PC-3 (cell line): ENCODE measurements at regions not wholly inside any gene's neighbourhood (a gene's known extent, or its start where the extent isn't known, plus 50 kb on each side); places are given as distances from the start of the nearest gene placed in this dataset.

Source experiments
- ATAC-seq: fragments of 200-7000 bp; cut with Tn5 transposase; 2 replicates; pipeline ENCODE4 v1.9.1; 2020; ENCODE audit warnings: mild to moderate bottlenecking, moderate library complexity
- BruUV-seq: library from RNA; stranded (reverse); fragments of 400-500 nt; replicated peaks from 2 replicates; lab custom pipeline; 2021; lab: Mats Ljungman, UMichigan
- CTCF ChIA-PET: fragments of 300-600 bp; sonication (Branson Sonifier 250); formaldehyde crosslinking; loops from one replicate; lab custom pipeline; 2022; ENCODE audit warnings: antibody characterized with exemption; lab: Charles Lee
- POLR2A ChIA-PET: fragments of 300-600 bp; sonication (Branson Sonifier 250); formaldehyde crosslinking; loops from one replicate; lab custom pipeline; 2022; ENCODE audit warnings: antibody characterized with exemption; ENCODE audit not compliant: unreplicated experiment; lab: Charles Lee
- DNase-seq: peaks from one replicate; pipeline ENCODE4 v3.0.0-alpha.2; 2015
- H2AFZ ChIP-seq: fragments of 300-600 bp; sonication (generic); 2 replicates; pipeline ENCODE4 v1.6.0; 2016; ENCODE audit warnings: antibody characterized with exemption, low read length
- H3F3A ChIP-seq: fragments of 300-600 bp; sonication (generic); one replicate; pipeline ENCODE4 v1.6.0; 2017; ENCODE audit warnings: antibody characterized with exemption, low read length, control low read depth, mild to moderate bottlenecking; ENCODE audit not compliant: unreplicated experiment
- H3K27ac ChIP-seq: fragments of 300-600 bp; sonication (generic); 2 replicates; pipeline ENCODE4 v1.5.1; 2016; ENCODE audit warnings: mild to moderate bottlenecking, low read length
- H3K27me3 ChIP-seq: fragments of 300-600 bp; sonication (generic); 2 replicates; pipeline ENCODE4 v1.6.1; 2016; ENCODE audit warnings: low read length, mixed read lengths
- H3K36me3 ChIP-seq: fragments of 300-600 bp; sonication (generic); 2 replicates; pipeline ENCODE4 v1.6.1; 2016; ENCODE audit warnings: low read depth, mixed run types, low read length, mixed read lengths
- H3K4me1 ChIP-seq: fragments of 300-600 bp; sonication (generic); 2 replicates; pipeline ENCODE4 v1.5.1; 2016; ENCODE audit warnings: low read length; ENCODE audit not compliant: insufficient read depth
- H3K4me2 ChIP-seq: fragments of 300-600 bp; sonication (generic); 2 replicates; pipeline ENCODE4 v1.6.0; 2016; ENCODE audit warnings: low read length
- H3K4me3 ChIP-seq: fragments of 300-600 bp; sonication (generic); 2 replicates; pipeline ENCODE4 v1.5.1; 2016; ENCODE audit warnings: mild to moderate bottlenecking, low read length, mixed read lengths
- H3K79me2 ChIP-seq: fragments of 300-600 bp; sonication (generic); 2 replicates; pipeline ENCODE4 v1.6.1; 2017; ENCODE audit warnings: low read length, mixed read lengths
- H3K9ac ChIP-seq: fragments of 300-600 bp; sonication (generic); 2 replicates; pipeline ENCODE4 v1.6.0; 2016; ENCODE audit warnings: mild to moderate bottlenecking, low read length
- H3K9me2 ChIP-seq: fragments of 300-600 bp; sonication (generic); replicated peaks from 2 replicates; pipeline ENCODE4 v1.6.1; 2016; ENCODE audit warnings: mixed run types, low read length, mixed read lengths
- H3K9me3 ChIP-seq: fragments of 300-600 bp; sonication (generic); 2 replicates; pipeline ENCODE4 v1.6.1; 2016; ENCODE audit warnings: low read length, mixed read lengths
- H4K20me1 ChIP-seq: fragments of 300-600 bp; sonication (generic); 2 replicates; pipeline ENCODE4 v1.6.1; 2016; ENCODE audit warnings: low read length, mixed read lengths
- CTCF ChIP-seq: fragments of 300-600 bp; sonication (generic); conservative IDR thresholded peaks from 2 replicates; pipeline ENCODE4 v1.5.1; 2017; ENCODE audit warnings: antibody characterized with exemption, low read depth, mild to moderate bottlenecking, low read length
- EZH2 ChIP-seq: fragments of 300-600 bp; sonication (generic); IDR thresholded peaks from one replicate; pipeline ENCODE4 v1.6.1; 2017; ENCODE audit warnings: antibody characterized with exemption, mild to moderate bottlenecking, low read length; ENCODE audit not compliant: unreplicated experiment
- EZH2phosphoT487 ChIP-seq: fragments of 300-600 bp; sonication (generic); IDR thresholded peaks from 2 replicates; pipeline ENCODE4 v1.6.1; 2018; ENCODE audit warnings: mild to moderate bottlenecking, antibody characterized with exemption, low read length, borderline replicate concordance
- intact Hi-C: fragments of 100-400 bp; cut with micrococcal nuclease; formaldehyde crosslinking; loops from 2 replicates; pipeline ENCODE4 v1.9.0; 2023

DNA sequence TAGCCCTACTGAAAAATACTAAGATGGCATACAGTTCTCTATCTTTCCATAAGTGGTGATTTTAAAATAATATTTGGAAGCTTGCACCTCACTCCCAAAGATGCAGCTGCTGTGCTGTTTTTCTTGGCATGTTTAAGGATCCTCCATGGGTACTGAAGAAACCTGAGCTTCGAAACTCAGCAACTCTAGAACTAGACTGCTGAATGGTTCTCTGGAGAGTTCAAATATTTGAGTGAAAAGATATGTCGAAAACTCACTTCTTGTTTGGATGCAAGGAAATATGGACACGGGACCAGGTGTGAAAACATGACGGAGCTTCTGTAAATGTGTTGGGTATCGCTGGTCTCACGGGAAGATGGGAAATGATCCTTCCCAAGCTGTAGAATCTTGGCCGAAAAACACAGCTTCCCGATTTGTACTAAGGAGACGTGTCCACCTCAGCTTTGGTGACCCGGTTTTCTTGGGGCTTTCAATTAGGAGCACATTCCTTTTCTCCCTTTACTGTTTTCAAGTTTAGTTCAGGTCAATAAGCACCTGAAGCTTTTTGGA is 543.8 kb upstream of the NRP1 start:
- TF ChIP-seq CTCF (no peak), EZH2phosphoT487 (no peak), EZH2 (no peak)
- Histone ChIP-seq H2AFZ (no peak overlapping the region), H3F3A (no peaks in the 10 kb centered on the region), H3K9me3 (no peaks in the 10 kb centered on the region), H3K79me2 (no peaks in the 10 kb centered on the region), H3K9ac (no peak overlapping the region), H3K36me3 (no peaks in the 10 kb centered on the region), H4K20me1 (no peaks in the 10 kb centered on the region), H3K9me2 (no peaks in the 10 kb centered on the region; the same call in 1 of the 2 replicates), H3K4me3 (no peak overlapping the region), H3K27ac (no peak overlapping the region), H3K4me1 (no peaks in the 10 kb centered on the region), H3K27me3 (no peaks in the 10 kb centered on the region), H3K4me2 (no peak overlapping the region)
- ChIA-PET CTCF (no interaction called here), POLR2A (no interaction called here)
- BruUV-seq = no TSS peak
- intact Hi-C loops = no loop called here
- DNase-seq = no peak
- no peak for ATAC-seq

- Histone ChIP-seq H3K9me3 (no peaks in the 10 kb centered on the region), H3K27ac (no peak overlapping the region), H3K9me2 (no peaks in the 10 kb centered on the region; the same call in 1 of the 2 replicates), H2AFZ (no peak overlapping the region), H3K27me3 (no peaks in the 10 kb centered on the region), H3K36me3 (no peaks in the 10 kb centered on the region), H3F3A (no peaks in the 10 kb centered on the region), H3K4me1 (no peaks in the 10 kb centered on the region), H3K4me3 (no peak overlapping the region), H3K4me2 (no peak overlapping the region), H3K79me2 (no peaks in the 10 kb centered on the region), H4K20me1 (no peaks in the 10 kb centered on the region), H3K9ac (no peak overlapping the region)
- peak; percentile 31 for DNase-seq
- no peak for ATAC-seq
- POLR2A ChIA-PET = no interaction called here
- BruUV-seq = no TSS peak
- intact Hi-C loops = no loop called here
- CTCF ChIA-PET = no interaction called here
- no peak for TF ChIP-seq EZH2
- no peak for TF ChIP-seq CTCF
- no peak for TF ChIP-seq EZH2phosphoT487
Observed at GRCh38 chr10:33876584-33877400, 542.3 kb upstream of the NRP1 start.
